HCEC 1CT (cell line): ENCODE measurements at regions not wholly inside any gene's neighbourhood (a gene's known extent, or its start where the extent isn't known, plus 50 kb on each side); places are given as distances from the start of the nearest gene placed in this dataset.
"Not testable (repeated sequence)": the region's sequence is repeated elsewhere in the genome, so short reads cannot be mapped to it uniquely, and the experiment has no call there.

Experiments
- DNase-seq: peaks from one replicate; pipeline ENCODE4 v3.0.0-alpha.2; 2017

GRCh38 chr5:62824936-62825335 lies 246.3 kb downstream of the LRRC70 start:
- no peak for DNase-seq

- DNase-seq: not testable (repeated sequence)
Measured at GRCh38 chr5:62817043-62817442, 238.4 kb downstream of the LRRC70 start.

GRCh38 chr5:62814991-62815390 lies 236.4 kb downstream of the LRRC70 start:
- DNase-seq: no peak

DNA sequence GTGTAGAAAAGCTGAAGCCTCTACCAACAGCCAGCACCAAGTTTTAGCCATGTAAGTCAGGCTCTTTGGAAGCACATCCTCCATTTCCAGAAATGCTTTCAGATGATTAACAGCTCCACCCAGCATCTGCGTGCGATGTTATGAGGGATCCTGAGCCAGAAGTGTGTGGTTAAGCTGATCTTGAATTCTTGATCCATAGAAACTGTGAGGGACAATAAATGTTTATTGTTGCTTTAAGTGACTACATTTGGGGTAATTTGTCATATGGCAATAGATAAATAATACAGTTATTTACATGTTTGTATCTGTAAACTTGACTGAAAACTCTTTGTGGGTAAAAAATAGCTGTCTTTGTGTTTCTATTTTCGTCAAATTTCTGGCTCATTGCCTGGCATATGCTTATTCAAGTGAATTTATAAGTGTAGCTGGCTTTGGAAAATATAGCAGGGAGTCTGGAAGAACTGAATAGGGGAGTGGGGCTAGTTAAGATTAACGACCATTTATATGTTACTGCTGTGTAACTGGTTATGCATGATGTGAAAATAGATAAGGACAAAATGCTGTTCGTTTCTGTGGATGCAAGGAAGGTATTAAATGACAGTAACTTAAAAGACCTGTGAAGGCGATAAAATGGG lies 234.1 kb downstream of the LRRC70 start:
- DNase-seq: no peak

- DNase-seq: not testable (repeated sequence)
Measured at GRCh38 chr5:62804819-62805218, 226.2 kb downstream of the LRRC70 start.

DNA sequence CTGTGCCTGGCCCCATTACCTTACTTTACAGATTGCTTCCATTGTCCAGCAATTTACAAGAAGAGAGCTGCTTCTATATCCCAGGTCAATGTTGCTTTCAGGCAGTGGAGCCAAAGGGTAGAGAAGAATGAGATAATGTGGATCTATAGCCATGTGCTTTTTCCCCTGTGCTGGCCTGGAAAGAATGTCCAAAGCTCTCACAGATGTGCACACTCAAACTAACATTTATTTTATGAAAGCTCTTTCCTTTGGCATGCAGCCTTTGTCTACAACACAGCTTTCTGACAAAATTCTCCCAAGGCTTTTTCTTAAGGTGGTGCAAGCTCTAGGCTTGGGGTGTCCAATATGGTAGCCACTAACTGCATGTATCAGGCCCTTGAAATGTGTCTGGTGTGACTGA lies 217.3 kb downstream of the LRRC70 start:
- no peak for DNase-seq

DNA sequence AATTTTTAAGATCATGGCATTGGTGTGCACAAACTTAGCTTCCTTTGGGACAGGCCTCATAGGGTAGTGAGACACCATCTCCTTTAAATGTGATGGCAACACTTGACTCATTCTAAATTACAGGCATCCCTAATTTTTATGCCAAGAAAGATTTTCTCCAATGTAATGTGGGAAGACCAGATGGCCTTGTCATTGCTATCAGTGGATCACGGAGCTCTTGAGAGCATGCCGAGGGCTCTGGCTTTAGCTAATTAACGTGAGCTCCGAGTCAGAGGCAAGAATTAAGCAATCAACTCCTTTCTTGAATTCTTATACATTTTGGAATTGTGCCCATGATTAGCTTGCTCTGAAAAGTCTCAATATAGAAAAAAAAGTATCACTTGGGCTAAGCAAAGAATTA lies 215.8 kb downstream of the LRRC70 start:
- DNase-seq: no peak

- DNase-seq: no peak
Measured at GRCh38 chr5:62791059-62791458, 212.4 kb downstream of the LRRC70 start.

- no peak for DNase-seq
Measured at GRCh38 chr5:62790348-62790747, 211.7 kb downstream of the LRRC70 start.

DNA sequence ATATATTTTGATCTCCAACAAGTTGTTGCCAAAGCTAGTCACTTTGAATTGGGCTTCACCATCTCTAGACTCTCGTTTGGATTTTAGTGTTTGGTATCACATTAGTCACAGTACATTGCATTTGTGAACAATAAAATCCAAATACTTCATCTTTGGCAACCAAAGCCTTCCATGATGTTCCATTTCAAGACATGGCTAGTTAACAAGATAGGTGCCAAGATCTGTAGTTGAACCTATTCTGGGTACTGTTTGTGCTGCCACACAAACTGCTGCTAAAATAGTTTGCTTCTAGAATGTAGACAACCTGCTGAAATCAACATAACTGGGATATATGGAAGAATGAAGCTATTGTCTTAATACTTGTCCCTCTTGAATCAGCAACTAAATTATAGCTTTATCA lies 207.5 kb downstream of the LRRC70 start:
- no peak for DNase-seq

- DNase-seq: no peak
Measured at GRCh38 chr5:62785588-62785987, 207.0 kb downstream of the LRRC70 start.

DNA sequence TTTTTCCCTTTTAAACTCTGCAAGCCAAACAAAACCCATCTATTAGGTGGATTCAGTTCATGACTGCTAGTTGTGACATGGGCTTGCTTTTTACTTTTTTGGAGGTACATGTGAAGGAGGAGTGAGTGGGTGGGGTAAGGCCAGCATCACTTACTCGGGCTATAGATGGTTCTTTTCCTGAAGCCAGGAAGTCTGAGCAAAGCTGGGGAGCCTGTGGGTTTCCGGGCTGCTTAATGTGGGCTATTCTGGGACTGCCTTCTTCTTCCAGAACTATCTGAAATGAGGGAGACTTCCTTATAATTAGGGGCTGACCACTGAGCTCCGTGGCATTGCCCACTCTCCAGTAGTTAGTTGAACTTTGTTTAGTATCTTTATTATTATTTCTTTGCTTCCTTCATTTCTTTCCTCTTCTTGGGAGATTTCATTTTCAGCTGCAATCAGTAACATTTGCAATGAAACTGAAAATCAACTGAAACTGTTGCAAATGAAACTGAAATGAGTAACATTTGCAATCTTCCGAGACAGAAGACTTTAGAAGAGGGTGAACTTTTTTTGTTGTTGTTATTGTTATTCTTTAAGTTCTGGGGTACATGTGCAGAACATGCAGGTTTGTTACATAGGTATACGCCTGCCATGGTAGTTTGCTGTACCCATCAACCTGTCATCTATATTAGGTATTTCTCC lies 204.9 kb downstream of the LRRC70 start:
- no peak for DNase-seq

DNA sequence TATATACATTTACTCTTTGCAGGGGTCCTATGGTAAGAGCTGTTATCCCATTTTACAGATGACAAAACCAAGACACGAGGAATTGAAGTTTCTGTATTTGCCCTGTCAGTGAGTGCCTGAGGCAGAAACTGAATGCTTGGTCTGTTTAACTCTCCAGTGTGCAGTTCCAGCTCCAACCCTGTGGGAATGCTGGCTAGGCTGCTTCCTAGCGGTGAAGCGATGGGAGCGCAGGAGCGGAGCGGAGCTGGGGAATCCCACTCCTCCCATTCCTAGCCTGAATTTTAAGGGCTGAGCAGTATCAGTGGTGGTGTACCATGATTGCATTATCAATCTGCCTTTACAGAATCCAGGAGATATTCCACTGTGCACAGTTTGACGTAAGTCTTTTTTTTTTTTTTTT lies 202.3 kb downstream of the LRRC70 start:
- DNase-seq: no peak

DNA sequence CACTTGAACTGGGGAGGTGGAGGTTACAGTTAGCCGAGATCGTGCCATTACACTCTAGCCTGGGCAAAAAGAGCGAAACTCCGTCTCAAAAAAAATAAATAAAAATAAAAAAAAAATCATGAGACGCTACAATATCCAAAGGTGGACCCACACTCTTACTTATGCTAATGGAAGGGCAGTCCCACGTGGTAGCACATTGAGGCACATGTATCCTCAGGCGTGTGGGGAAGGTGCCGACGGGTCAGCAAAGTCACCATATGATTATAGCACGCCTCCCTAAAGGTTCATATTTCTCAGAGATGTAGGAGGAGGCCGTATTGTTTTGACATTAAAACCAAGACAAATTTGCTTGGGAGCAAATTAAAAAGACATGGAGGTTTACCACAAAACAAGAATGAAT lies 201.6 kb downstream of the LRRC70 start:
- DNase-seq: no peak

- peak; percentile 65 for DNase-seq
Measured at GRCh38 chr5:62779010-62779422, 200.4 kb downstream of the LRRC70 start.

GRCh38 chr5:62778316-62779009 lies 199.8 kb downstream of the LRRC70 start:
- no peak for DNase-seq

GRCh38 chr5:62777081-62777480 lies 198.5 kb downstream of the LRRC70 start:
- DNase-seq: not testable (repeated sequence)

DNA sequence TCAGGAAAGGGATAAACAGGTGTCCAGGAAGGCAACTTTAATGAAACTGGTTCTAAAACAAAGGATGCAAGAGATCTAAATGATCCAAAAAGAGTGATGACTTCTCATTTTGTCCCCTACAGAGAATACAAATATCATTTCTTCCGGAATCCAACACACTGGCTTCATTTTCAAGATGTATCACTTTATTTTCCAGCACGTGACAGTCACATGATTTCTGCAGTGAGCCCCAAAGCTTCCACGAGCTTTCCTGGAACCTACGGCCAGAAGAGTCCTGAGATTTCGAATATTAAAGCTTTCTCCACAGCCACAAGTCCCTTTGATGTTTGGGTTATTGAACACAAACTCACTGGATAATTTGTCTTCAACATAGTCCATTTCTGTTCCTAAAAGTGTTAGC lies 198.0 kb downstream of the LRRC70 start:
- not testable (repeated sequence) for DNase-seq

GRCh38 chr5:62773460-62773859 lies 194.8 kb downstream of the LRRC70 start:
- DNase-seq: no peak

DNA sequence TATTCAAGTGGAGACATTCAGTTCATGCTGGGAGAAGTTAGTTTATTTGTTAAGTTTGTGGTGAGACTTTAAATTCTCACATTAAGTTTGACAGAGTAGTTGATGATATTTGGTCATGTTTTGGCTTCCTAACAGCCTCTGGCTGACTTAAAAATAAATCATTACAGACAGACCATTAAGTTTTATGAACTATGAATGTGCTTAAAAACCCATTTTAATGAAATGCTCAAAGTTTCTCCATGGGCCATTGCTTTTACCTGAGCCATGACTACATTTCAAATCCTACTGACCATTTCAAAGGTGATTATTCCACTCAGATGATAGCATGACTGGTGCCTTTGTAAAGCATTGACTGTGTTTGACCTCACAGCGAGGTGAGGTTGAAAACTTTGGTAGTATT lies 192.7 kb downstream of the LRRC70 start:
- no peak for DNase-seq

DNA sequence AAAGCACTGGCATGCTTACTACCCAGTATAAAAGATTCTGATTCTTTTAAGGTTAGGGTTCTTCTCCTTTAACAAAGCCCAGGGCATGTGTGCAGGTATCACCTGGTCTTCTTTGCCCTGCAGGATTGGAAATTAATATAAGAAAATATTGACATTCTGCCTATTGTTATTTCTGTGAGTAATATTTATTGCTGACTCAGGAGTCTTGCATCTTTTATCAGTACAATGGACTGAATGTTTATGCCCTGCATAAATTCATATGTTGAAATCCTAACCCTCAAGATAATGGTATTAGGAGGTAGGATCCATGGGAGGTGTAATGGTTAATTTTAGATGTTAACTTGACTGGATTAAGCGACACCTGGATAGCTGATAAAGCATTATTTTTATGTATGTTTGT lies 189.0 kb downstream of the LRRC70 start:
- DNase-seq: no peak

DNA sequence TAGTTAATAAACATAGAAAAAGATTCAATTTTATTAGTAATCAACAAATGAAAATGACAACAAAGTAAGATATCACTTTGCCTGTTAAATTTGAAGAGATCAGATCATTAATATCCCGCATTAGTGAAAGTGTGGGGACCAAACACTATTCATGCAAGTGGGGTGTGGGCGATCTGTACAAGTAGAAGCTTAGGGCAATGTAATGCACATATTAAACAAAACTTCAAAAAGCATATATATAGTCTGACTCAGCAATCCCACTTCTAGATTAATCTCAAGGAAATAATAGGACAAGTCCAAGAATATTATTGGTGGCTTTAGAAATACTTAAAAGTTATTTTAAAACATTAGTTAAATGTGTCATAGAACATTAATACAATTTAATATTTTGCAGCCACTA lies 188.5 kb downstream of the LRRC70 start:
- no peak for DNase-seq

DNA sequence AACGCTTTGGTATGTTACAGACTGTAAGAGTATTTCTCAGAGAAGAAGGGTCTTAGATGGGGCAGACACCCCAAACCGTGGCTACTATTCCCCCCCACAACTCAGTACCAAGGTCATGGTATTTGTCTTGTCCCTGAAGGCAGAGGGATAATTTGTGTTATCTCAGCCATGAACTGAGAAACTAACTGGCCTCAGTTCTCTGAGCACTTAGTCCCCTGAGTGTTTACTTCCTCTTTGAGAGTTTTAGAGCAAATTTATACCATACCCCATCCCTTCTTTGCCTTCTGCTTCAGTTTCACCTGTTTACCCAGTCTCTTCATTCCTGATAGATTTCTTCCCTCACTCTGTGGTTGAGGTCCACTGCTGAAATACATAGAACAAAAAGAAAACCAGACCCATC lies 183.9 kb downstream of the LRRC70 start:
- DNase-seq: no peak

DNA sequence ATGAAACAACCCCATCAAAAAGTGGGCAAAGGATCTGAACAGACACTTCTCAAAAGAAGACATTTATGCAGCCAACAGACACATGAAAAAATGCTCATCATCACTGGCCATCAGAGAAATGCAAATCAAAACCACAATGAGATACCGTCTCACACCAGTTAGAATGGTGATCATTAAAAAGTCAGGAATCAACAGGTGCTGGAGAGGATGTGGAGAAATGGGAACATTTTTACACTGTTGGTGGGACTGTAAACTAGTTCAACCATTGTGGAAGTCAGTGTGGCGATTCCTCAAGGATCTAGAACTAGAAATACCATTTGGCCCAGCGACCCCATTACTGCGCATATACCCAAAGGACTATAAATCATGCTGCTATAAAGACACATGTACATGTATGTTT lies 179.1 kb downstream of the LRRC70 start:
- not testable (repeated sequence) for DNase-seq
